Spleen (tissue), 7 donors: ENCODE measurements at regions not wholly inside any gene's neighbourhood (a gene's known extent, or its start where the extent isn't known, plus 50 kb on each side); places are given as distances from the start of the nearest gene placed in this dataset.

Source experiments
- POLR2AphosphoS5 ChIP-seq, 3 donors: sonication (generic); formaldehyde crosslinking; IDR thresholded peaks; one replicate each; pipeline ENCODE4 v1.5.1; 2017; ENCODE audit warnings: antibody characterized with exemption in 3 of 3
- TF ChIP-seq, protein P1 (sequence below), 11 experiments: fragments of 200-600 bp in 7 of 11; fragments of 450-650 bp in 4 of 11; sonication (generic) in 4 of 11; IDR thresholded peaks in 8 of 11; conservative IDR thresholded peaks in 3 of 11; 1 replicate in 7 of 11; 2 replicates in 4 of 11; pipeline versions ENCODE4 v1.4.0 to v1.8.0; 2016 to 2021; ENCODE audit warnings: antibody characterized with exemption in 11 of 11, inconsistent platforms in 4 of 11, mild to moderate bottlenecking in 1 of 11
- donor health status: DM: no; HTN: no; CAD: no; lungs with moderate emphysema.
- donor health status: DM: no; HTN: no; CAD: no.
- donor health status: DM: no; HTN: no; CAD: no.

DNA sequence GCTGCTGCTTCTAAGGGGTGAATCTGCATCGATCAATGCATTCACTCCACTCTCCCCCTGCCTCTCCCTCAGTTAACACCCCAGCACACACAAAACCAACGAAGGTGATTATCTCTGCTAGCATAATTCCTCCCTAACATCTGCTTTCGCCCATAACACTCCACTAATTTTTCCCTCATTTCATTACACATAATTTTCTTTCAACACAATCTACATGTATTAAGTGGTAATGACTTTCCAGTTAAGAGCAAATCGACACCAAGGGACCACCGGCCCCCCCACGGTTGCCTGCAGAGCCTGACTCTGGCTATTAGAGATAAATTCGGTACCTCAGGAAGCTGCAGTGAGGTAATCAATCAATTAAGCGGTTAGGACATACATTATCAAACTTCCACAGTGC, 1115.6 kb downstream of the BCL11B start:
- TF ChIP-seq, protein P1, sequence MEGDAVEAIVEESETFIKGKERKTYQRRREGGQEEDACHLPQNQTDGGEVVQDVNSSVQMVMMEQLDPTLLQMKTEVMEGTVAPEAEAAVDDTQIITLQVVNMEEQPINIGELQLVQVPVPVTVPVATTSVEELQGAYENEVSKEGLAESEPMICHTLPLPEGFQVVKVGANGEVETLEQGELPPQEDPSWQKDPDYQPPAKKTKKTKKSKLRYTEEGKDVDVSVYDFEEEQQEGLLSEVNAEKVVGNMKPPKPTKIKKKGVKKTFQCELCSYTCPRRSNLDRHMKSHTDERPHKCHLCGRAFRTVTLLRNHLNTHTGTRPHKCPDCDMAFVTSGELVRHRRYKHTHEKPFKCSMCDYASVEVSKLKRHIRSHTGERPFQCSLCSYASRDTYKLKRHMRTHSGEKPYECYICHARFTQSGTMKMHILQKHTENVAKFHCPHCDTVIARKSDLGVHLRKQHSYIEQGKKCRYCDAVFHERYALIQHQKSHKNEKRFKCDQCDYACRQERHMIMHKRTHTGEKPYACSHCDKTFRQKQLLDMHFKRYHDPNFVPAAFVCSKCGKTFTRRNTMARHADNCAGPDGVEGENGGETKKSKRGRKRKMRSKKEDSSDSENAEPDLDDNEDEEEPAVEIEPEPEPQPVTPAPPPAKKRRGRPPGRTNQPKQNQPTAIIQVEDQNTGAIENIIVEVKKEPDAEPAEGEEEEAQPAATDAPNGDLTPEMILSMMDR (IDR thresholded peaks at IDR 0.05 in 8 of 11, conservative IDR thresholded peaks at IDR 0.05 in 3 of 11): no peak
- no peak for TF ChIP-seq POLR2AphosphoS5 (IDR thresholded peaks at IDR 0.05)
